Activated CD8-positive, alpha-beta memory T cell treated with anti-CD3 and anti-CD28 coated beads, Interleukin-2, amount 50 U/mL, for 1 hour (primary cell): ENCODE measurements at regions not wholly inside any gene's neighbourhood (a gene's known extent, or its start where the extent isn't known, plus 50 kb on each side); places are given as distances from the start of the nearest gene placed in this dataset.
"Not testable (repeated sequence)": the region's sequence is repeated elsewhere in the genome, so short reads cannot be mapped to it uniquely, and the experiment has no call there.

Experiments
- DNase-seq: peaks from one replicate; pipeline ENCODE4 v3.0.0-alpha.2; 2020; ENCODE audit errors: extremely low read depth

DNA sequence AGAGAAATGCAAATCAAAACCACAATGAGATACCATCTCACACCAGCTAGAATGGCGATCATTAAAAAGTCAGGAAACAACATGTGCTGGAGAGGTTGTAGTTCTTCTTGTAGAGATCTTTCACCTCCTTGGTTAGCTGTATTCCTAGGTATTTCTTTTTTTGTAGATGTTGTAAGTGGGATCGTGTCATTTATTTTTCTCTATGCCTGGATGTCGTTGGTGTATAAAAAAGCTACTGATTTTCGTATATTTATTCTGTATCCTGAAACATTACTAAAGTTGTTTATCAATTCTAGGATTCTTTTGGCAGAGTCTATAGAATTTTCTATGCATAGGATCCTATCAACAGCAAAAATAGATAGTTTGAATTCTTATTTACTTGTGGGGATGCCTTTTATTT, 1271.8 kb downstream of the TMEM121 start:
- DNase-seq, result not testable (repeated sequence)

DNA sequence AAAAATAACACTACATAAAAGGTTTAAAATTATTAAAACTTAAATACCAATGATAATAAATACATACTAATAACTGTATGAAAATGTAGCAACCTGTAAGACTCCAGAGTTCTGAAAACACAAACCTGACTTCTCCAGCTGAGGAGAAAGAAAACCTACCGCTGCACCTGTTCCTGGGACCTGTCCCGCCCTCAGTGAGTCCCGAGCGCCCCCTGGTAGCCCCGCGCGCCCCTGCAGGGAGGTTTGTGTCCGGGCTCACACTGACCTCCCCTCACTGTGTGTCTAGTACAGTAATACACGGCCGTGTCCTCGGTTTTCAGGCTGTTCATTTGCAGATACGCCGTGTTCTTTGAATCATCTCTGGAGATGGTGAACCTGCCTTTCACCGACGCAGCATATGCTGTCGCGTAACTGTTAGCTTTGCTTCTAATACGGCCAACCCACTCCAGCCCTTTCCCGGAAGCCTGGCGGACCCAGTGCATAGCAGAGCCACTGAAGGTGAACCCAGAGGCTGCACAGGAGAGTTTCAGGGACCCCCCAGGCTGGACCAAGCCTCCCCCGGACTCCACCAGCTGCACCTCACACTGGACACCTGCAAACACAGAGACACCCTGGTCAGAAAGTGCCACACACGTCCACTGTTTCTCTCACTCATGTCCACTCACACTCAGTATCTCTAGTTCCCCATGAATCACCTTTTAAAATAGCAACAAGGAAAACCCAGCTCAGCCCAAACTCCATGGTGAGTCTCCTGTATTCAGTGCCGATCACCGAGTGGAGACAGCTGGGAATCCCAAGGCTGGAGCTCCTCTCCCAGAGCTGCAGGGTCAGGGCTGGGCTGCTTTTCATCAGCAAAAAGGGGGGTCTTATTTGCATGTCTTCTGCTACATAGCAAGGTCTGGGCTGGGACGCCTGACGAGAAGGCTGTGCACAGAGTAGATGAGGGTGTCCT, 1276.3 kb downstream of the TMEM121 start:
- no peak for DNase-seq

DNA sequence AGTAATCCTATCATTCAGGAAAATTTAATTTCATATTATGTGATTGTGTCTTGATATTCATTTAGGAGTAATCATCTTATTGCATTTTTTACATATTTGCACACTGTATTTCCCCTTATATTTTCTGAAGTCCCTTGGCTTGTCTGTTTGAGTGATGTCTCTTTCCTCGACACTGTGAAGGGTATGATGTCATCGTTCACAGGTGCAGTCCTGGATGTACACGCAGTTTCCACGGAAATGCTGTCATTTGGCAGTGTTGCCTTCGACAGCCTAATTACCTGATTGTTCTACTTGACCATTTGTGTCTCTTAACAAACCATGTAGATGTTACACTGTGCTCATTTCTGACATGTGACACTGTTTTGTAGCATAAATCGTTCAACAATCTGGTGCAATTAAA, 1277.0 kb downstream of the TMEM121 start:
- no peak for DNase-seq

DNA sequence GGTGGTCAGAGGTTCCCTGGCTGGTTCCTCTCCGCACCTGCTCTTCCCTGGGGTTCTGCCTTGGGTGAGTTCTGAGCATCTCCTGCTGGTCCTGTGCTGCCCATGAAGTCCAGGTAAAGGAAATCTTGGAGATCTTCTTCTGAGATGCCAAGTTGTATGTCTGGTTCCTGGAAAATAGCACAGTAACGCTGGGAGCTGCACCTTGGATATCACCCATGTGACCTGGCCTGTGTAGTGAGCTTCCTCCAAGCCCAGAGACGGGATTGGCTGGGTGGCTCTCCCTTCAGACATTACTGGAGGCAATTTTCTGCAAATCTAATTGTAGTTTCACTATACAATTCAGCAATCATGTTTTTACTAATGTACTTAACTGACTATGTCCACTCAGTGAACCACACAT, 1281.1 kb downstream of the TMEM121 start:
- DNase-seq, result no peak

DNA sequence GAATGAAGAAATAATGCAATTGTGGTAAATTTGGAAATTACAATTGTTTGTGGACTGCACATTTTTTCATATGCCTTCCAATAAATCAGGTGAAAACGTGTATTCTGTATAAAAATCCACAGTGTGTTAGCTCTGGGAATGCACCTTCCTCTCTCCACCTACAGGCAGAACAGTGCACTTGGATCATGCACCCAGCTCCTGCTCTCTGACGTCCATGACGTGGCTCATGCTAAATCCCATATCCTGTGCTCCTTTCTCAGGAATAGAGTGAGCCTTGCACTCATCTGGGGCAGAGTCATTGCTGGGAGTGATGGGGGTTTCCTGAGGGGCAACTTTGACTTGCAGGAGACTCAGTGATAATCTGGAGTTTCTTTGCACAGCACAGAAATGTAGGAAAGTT, 1282.1 kb downstream of the TMEM121 start:
- no peak for DNase-seq

DNA sequence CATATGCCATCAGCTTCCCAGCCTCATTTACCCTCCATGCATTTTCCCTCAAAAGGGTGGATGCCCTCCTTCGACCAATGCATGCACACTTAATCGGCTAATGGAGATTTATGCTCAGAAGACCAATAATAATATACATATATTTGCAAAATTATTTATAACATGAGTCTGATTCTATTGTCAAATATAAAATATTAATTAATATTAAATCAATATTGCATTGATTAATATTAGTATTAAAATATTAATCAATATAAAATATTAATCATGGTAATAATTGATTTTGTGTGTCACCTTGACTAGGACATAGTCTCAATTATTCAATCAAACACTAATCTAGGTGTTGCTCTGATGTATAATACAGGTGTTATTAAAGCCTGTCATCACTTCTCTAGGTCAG, 1282.5 kb downstream of the TMEM121 start:
- no peak for DNase-seq

DNA sequence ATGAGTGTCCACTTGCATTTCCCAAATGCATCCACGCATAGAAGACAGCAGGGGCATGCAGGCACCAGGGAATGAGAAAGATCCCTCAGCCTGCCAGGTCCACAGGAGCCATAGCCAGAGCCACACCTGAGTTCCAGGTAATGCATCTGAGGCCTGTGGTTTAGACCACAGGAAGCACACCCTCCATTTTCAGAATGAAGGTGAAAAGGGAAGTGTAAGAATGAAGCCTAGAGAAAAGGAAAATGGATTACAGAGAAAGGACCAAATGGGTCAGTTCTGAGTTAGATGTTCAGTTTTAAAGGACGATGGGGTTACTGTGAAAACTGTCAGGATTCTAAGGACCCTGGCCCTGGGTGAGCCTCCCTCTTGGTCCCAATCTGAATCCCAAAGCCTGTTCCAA, 1283.2 kb downstream of the TMEM121 start:
- no peak for DNase-seq

DNA sequence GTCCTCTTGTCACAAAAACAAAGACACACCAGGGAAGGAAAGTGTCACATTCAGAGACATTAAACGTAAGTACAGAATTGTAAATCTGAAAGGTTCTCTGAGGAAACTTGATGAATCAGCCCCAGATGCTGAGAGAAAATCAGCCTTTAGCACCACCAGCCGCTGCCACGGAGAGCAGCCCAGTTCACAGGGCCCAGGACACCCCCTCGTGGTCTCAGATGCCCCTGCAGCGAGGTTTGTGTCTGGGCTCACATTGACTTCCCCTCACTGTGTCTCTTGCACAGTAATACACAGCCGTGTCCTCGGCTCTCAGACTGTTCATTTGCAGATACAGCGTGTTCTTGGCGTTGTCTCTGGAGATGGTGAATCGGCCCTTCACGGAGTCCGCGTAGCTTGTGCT, 1283.8 kb downstream of the TMEM121 start:
- not testable (repeated sequence) for DNase-seq

DNA sequence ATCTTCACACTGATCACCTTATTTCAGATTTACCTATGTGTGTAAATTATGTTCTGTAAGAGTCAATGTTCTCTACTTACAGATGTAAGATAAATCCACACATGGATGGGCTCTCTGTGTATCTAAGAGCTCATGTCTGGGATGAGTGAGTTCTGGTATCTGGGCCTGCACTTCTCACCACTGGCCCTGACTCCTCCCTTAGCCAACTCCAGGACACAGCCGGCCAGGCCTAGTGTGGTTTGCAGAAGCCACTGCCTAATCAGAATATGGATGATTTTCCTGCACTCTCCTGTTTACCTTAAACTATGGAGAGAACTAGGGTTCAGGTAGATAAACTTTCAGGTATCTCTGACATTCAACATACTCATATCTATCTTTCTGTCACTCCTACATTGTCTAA, 1284.8 kb downstream of the TMEM121 start:
- no peak for DNase-seq

DNA sequence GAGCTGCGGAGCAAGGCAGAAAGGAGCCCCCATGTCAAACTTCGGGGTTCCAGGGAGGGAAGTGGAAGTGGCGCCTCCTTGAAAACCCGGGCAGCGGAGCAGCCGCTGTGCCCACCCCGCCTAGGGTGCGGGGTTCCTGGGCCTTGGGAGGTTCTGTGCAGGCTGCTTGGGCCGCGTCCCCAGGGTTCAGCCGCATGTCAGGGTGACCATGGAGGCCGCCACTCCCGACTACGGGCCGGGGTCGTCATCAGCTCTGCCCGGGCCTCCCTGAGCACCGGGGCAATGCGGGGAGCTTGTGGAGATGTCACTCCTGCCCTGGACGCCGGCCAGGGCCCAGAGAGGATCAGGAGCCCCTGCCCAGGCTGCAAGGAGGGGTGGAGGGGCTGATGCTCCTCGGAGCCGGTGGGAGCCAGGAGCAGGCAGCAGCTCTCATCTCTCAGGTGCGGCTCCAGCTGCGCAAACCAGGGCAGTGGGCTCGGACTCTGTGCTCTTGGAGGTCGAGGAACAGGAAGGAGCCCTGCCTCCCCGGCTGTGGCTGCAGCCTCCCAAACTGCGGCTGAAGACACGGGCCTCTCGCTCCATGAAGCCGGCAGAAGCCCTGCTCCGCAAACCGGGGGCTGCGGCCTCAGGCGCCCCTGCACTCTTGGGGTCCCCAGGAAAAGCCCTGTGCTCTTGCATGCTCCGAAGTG, 1286.5 kb downstream of the TMEM121 start:
- DNase-seq, result no peak

DNA sequence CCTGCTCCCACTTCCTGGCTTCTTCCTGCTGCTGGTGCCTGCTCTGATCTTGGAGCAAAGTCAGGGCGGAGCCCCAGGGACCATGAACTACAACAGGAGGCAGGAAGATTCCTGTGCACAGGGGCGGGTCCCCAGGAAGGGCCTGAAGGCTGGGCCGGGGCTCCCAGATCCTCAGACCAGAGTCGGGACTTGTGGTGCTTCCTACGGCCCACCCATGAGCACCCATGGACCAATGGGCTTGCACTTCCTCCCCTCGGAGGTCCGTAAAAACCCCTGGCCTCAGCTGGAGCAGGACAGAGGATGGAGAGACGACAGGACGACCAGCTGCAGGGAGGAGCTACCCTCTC, 1287.1 kb downstream of the TMEM121 start:
- DNase-seq, result no peak

DNA sequence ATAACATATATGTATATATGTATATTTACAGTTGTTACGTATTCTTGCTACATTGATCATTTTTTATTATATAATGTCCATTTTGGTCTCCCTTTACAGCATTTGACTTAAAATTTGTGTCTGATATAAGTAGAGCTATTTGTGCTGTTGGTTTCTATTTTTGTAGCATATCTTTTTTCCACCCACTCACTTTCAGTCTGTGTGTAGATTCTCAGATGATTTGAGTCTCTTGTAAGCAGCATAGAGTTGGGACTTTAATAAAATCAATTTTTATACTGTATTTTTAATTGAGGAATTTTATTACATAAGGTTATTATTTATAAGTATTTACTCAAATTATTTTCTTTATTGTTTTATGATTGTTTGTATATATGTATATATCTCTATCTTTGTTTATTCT, 1293.7 kb downstream of the TMEM121 start:
- DNase-seq, result no peak

DNA sequence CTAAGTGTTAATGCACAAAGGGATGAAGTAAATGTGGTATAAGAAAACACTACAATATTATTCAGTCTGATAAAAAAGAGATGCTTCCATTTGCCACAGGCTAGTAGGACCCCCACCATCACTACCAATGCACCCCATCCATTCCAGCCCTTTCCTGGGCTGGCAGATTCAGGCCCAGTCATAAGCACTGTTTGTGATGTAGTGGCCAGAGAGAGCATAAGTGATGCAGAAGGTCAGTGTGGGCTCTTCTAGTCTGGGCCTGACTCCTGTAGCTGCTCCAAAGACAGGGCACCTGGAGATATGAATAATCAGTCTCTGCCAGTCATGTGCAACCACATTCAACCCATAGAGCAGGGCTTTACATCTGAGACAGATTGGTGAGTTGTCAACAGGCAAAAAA, 1294.7 kb downstream of the TMEM121 start:
- no peak for DNase-seq

DNA sequence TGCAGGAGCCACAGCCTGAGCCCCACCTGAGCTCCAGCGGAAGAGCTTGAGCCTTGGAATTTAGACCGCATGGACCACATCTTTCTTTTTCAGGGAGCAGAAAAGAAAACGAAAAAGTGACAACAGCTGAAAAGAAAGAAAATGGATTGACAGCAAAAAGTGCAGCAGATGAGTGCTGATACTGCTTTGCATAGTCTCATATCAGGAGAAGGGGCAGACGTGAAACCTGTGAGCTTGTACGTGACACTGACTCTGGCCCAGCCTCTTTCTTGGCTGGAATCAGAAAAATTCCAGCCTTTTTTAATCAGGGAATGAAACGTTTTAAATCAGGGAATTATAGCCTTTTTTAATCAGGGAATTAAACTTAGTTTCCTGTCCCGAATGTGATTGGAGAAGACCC, 1296.5 kb downstream of the TMEM121 start:
- no peak for DNase-seq

DNA sequence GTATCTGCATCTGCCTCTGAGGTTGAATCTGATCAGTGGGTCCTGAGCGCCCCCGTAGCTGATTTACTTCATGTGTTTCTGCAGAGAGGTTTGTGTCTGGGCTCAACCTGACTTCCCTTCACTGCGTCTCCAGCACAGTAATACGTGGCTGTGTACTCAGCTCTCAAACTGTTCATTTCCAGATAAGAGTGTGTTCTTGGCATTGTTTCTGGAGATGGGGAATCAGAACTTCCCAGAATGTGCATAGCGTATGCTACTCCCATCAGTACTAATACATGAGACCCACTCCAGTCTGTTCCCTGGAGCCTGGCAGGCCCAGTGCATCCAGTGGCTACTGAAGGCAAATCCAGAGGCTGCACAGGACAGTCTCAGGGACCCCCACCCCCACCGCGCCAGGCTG, 1297.2 kb downstream of the TMEM121 start:
- DNase-seq, result no peak

DNA sequence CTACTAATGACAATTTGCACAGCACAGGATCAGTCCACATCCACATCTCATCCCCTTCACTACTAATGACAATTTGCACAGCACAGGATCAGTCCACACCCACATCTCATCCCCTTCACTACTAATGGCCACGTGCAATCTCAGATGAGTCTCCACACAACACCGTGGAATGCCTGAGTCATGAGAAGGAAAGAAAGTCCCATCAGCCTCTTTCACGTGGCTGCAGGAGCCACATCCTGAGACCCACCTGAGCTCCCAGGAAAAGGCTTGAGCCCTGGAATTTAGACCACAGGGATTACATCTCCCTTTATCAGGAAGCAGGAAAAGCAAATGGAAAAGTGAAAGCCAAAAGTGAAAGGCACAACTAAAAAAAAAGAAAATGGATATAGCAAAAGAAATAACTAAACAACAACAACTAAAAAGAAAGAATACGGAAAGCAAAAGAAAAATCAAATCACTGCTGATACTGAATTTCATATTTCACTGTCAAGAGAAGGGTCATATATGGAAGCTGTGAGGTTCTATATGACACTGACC, 1300.5 kb downstream of the TMEM121 start:
- no peak for DNase-seq

DNA sequence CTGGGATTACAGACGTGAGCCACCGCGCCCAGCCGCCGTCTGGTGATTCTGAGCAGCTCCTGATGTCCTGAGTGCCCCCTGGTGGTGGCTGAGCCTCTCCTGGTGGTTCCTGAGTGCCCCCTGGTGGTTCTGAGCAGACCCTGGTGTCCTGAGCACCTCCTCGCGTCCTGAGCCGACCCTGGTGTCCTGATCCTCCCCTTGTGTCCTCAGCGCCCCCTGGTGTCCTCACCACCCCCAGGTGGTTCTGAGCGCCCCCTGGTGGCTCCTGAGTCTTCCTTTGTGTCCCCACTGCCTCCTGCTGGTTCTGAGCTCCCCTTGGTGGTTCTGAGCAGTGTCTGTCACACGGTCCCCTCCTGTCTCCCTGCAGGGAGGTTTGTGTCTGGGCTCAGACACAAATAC, 1304.9 kb downstream of the TMEM121 start:
- no peak for DNase-seq

DNA sequence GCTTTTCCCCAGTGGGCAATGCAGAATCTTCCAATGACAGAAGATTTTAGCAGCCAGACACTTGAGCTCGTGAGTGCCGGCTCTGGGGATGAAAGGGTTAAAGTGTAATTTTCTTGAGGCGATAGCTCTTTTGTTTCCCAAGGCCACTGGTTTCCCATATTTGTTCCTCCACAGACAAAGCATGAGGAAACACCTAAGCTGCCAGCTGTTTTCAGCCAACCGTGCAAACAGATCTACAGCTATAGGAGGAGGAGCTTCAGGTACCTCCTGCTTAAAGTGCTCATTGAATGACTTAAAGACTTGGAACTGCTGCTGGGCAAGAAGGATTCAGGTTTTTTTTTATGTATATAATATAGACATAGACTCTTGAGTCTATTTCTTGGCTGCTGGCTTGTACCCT, 1311.5 kb downstream of the TMEM121 start:
- no peak for DNase-seq

DNA sequence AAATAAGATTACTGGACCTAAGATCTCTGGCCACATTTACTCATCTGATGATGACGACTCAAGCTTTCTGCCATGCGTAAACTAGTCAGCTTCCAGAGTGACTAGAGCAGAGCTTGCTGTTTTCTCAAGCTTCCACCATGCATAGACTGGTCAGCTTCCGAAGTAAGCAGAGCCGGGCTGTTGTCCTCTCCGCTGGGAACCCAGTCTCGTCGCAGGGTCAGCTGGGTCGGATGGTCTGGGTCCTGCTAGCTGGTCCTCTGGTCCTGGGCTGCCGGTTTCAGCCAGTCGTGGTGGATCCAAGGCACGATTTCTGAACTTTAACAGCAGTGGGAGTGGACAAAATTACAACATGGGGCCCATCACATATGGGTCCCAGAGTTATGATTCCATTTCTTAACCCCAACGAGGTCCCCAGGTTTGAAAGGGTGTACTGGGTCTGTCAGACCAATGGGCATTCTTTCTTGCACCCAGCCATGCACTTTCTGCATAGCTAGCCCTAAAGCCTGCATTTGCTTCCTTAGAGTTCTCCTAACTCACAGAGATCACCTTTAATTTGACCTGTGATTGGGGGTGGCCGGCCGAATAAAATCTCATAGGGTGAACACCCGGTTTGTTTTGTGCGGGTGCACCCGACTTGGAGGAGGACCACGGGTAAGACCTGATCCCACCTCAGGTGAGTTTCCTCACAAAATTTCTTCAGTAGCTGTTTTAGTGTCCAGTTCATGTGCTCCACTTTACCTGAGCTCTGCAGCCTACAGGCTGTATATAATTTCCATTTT, 1312.8 kb downstream of the TMEM121 start:
- DNase-seq, result no peak

DNA sequence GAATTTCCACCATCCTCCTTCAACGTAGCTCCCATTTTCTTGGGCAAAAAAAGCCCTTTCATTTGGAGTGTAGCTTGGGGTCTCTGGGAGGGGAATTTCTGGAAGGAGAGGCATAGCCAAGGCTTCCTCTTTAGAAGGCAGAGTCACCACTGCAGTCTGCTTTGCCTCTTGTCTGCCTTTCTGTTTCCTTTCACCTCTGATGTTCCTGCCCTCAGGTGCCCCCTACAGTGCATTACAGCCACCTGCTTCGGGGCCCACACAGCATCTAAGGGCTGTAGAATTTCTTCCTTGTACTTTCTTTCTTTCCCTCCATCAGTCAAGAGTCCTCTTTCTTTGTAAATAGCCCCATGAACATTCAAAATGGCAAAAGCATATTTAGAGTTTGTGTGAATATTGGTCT, 1313.9 kb downstream of the TMEM121 start:
- DNase-seq, result no peak

DNA sequence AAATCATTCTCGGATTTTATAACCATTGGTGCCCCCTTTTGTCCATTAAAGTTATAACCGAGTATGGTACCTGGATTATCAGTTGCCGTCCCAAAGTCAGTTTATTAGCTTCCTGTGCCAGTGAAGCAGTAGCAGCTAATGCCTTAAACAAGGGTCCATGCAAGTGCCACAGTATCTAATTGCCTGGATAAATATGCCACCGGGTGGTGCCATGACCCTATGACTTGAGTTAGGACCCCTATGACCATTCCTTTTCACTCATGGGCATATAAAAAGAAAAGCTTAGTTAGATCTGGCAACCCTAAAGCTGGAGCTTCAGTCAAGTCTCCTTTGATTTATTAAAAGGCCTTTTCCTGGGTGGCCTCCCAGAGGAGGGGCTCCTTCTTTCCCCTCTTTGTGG, 1314.6 kb downstream of the TMEM121 start:
- no peak for DNase-seq

DNA sequence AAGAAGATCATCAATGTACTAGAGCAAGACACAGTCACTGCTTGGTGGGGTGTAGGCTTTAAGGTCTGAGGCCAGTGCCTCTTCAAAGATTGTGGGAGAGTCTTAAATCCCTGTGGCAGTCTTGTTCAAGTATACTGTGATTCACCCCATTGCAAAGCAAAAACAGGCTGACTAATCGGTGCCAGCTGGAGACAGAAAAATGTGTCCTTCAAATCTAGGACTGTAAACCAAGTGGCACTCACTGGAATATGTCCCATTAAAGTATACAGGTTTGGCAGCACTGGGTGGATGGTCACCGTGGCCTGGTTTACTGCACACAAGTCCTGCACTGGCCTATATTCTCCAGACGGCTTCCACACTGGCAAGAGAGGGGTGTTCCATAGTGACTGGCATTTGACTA, 1315.3 kb downstream of the TMEM121 start:
- DNase-seq, result no peak
